IMR-90 (cell line): ENCODE measurements at regions not wholly inside any gene's neighbourhood (a gene's known extent, or its start where the extent isn't known, plus 50 kb on each side); places are given as distances from the start of the nearest gene placed in this dataset.
"Not testable (repeated sequence)": the region's sequence is repeated elsewhere in the genome, so short reads cannot be mapped to it uniquely, and the experiment has no call there.

Experiments
- ATAC-seq: fragments of 200-7000 bp; cut with Tn5 transposase; 2 replicates; pipeline ENCODE4 v1.9.1; 2020; ENCODE audit warnings: low read depth, mild to moderate bottlenecking, moderate library complexity
- BruUV-seq: library from RNA; stranded (reverse); fragments of 400-500 nt; replicated peaks from 2 replicates; lab custom pipeline; 2021; lab: Mats Ljungman, UMichigan
- CTCF ChIA-PET: fragments of 300-600 bp; formaldehyde crosslinking; extraction: SDS; loops from one replicate; lab custom pipeline; 2021; ENCODE audit warnings: antibody characterized with exemption; lab: Yijun Ruan, JAX
- POLR2A ChIA-PET: fragments of 300-600 bp; sonication (Branson Sonifier 250); formaldehyde crosslinking; loops from one replicate; lab custom pipeline; 2022; ENCODE audit warnings: antibody characterized with exemption; ENCODE audit not compliant: unreplicated experiment; lab: Charles Lee
- DNase-seq: peaks from one replicate; pipeline ENCODE4 v3.0.0; 2013
- H2AFZ ChIP-seq: replicated peaks from 2 replicates; pipeline ENCODE3; 2013; ENCODE audit warnings: low read length, mild to moderate bottlenecking; ENCODE audit not compliant: poor library complexity
- H2AK5ac ChIP-seq: 2 replicates; pipeline ENCODE4 v1.6.1; 2013; ENCODE audit warnings: low read depth, low read length, inconsistent platforms
- H2AK9ac ChIP-seq: replicated peaks from 2 replicates; pipeline ENCODE3; 2013; ENCODE audit warnings: mild to moderate bottlenecking, low read depth, low read length, moderate library complexity; ENCODE audit not compliant: poor library complexity
- H2BK120ac ChIP-seq: 2 replicates; pipeline ENCODE4 v1.6.1; 2013; ENCODE audit warnings: low read depth, low read length, inconsistent platforms
- H2BK15ac ChIP-seq: 3 replicates; pipeline ENCODE4 v1.6.1; 2013; ENCODE audit warnings: low read depth, low read length, inconsistent platforms
- H2BK20ac ChIP-seq: 2 replicates; pipeline ENCODE4 v1.6.1; 2013; ENCODE audit warnings: low read depth, mild to moderate bottlenecking, inconsistent platforms, low read length, moderate library complexity
- H2BK5ac ChIP-seq: 2 replicates; pipeline ENCODE4 v1.6.1; 2013; ENCODE audit warnings: mild to moderate bottlenecking, low read depth, low read length, inconsistent platforms; ENCODE audit not compliant: poor library complexity, severe bottlenecking
- H3K14ac ChIP-seq: replicated peaks from 2 replicates; pipeline ENCODE4 v1.6.1; 2013; ENCODE audit warnings: low read depth, low read length, inconsistent platforms
- H3K18ac ChIP-seq: 2 replicates; pipeline ENCODE4 v1.6.1; 2013; ENCODE audit warnings: low read depth, low read length, control low read depth
- H3K23ac ChIP-seq: 2 replicates; pipeline ENCODE4 v1.6.1; 2013; ENCODE audit warnings: low read depth, low read length, inconsistent platforms
- H3K27ac ChIP-seq: 2 replicates; pipeline ENCODE4 v1.5.1; 2013; ENCODE audit warnings: mild to moderate bottlenecking, control low read depth, low read length; ENCODE audit not compliant: insufficient read depth
- H3K27me3 ChIP-seq: 2 replicates; pipeline ENCODE4 v1.6.1; 2013; ENCODE audit warnings: low read length; ENCODE audit not compliant: control insufficient read depth, insufficient read depth
- H3K36me3 ChIP-seq: 2 replicates; pipeline ENCODE4 v1.6.1; 2013; ENCODE audit warnings: low read length, mixed read lengths; ENCODE audit not compliant: control insufficient read depth, insufficient read depth
- H3K4ac ChIP-seq: 2 replicates; pipeline ENCODE4 v1.6.1; 2013; ENCODE audit warnings: low read depth, low read length, inconsistent platforms
- H3K4me1 ChIP-seq: 2 replicates; pipeline ENCODE4 v1.6.1; 2013; ENCODE audit warnings: low read length, mixed read lengths; ENCODE audit not compliant: control insufficient read depth, insufficient read depth
- H3K4me2 ChIP-seq: 2 replicates; pipeline ENCODE4 v1.6.1; 2013; ENCODE audit warnings: low read depth, mild to moderate bottlenecking, control low read depth, low read length, moderate library complexity
- H3K4me3 ChIP-seq: 2 replicates; pipeline ENCODE4 v1.5.1; 2013; ENCODE audit warnings: low read depth, mild to moderate bottlenecking, control low read depth, low read length, moderate library complexity; ENCODE audit not compliant: insufficient read depth
- H3K56ac ChIP-seq: 2 replicates; pipeline ENCODE4 v1.6.1; 2013; ENCODE audit warnings: low read length, inconsistent platforms; ENCODE audit not compliant: insufficient read depth; ENCODE audit errors: extremely low read depth
- H3K79me1 ChIP-seq, 2 experiments: 2 replicates each; pipeline ENCODE4 v1.6.1; 2013; ENCODE audit warnings: low read length in 2 of 2, inconsistent platforms in 1 of 2, low read depth in 1 of 2
- H3K9ac ChIP-seq: 2 replicates; pipeline ENCODE4 v1.6.1; 2013; ENCODE audit warnings: low read depth, low read length, control low read depth
- H3K9me1 ChIP-seq: 2 replicates; pipeline ENCODE4 v1.6.1; 2013; ENCODE audit warnings: low read length, inconsistent platforms; ENCODE audit not compliant: insufficient read depth
- H3K9me3 ChIP-seq: 2 replicates; pipeline ENCODE4 v1.6.1; 2013; ENCODE audit warnings: low read length; ENCODE audit not compliant: control insufficient read depth, insufficient read depth
- H4K20me1 ChIP-seq: 2 replicates; pipeline ENCODE4 v1.6.1; 2013; ENCODE audit warnings: low read length, inconsistent platforms; ENCODE audit not compliant: insufficient read depth
- H4K5ac ChIP-seq: 2 replicates; pipeline ENCODE4 v1.6.1; 2013; ENCODE audit warnings: mild to moderate bottlenecking, low read depth, low read length, control low read depth
- H4K8ac ChIP-seq, 2 experiments: 2 replicates each; pipeline ENCODE4 v1.6.1; 2013; ENCODE audit warnings: low read depth in 2 of 2, low read length in 2 of 2, control low read depth in 1 of 2, inconsistent platforms in 1 of 2
- H4K91ac ChIP-seq: 2 replicates; pipeline ENCODE4 v1.6.1; 2013; ENCODE audit warnings: low read depth, low read length, inconsistent platforms; ENCODE audit not compliant: insufficient read depth
- WGBS, 2 experiments: methylation state at CpG; one replicate each; pipeline versions ENCODE4 v1.1.5 to v1.1.7; 2013; ENCODE audit warnings: missing lambda C conversion rate in 2 of 2; ENCODE audit not compliant: insufficient read length in 1 of 2; ENCODE audit errors: extremely low coverage in 2 of 2; 5-methylcytosine and 5-hydroxymethylcytosine counted together
- dilution Hi-C: fragments of 300-500 bp; cut with HindIII; formaldehyde crosslinking; loops from one replicate; pipeline ENCODE4 v1.14.3; 2018; ENCODE audit warnings: low sequenced_read_pairs; ENCODE audit not compliant: unreplicated experiment
- in situ Hi-C: fragments of 300-500 bp; cut with MboI; formaldehyde crosslinking; loops from 3 replicates; pipeline ENCODE4 v1.14.3; 2019; ENCODE audit warnings: low sequenced_read_pairs, inconsistent platforms, mixed read lengths
- intact Hi-C: fragments of 100-400 bp; cut with micrococcal nuclease; formaldehyde crosslinking; loops from 2 replicates; pipeline ENCODE4 v1.10.0; 2022

- H3K4me2 ChIP-seq, dilution Hi-C loops, H2AK5ac ChIP-seq, H3K9me3 ChIP-seq, H4K20me1 ChIP-seq, H2BK20ac ChIP-seq, intact Hi-C loops, H3K14ac ChIP-seq, H3K9ac ChIP-seq, H3K79me1 ChIP-seq, H3K56ac ChIP-seq, H2BK5ac ChIP-seq, H3K18ac ChIP-seq, H2BK15ac ChIP-seq, H4K5ac ChIP-seq, H2BK120ac ChIP-seq, H3K23ac ChIP-seq, H3K4ac ChIP-seq, in situ Hi-C loops, H3K4me3 ChIP-seq, H3K4me1 ChIP-seq, DNase-seq, ATAC-seq, CTCF ChIA-PET, H3K27ac ChIP-seq, H3K9me1 ChIP-seq, BruUV-seq, H2AK9ac ChIP-seq, H4K8ac ChIP-seq, H3K27me3 ChIP-seq, H4K91ac ChIP-seq, POLR2A ChIA-PET, H2AFZ ChIP-seq, H3K36me3 ChIP-seq: not testable (repeated sequence)
- WGBS, 2 experiments = no CpG with 5 or more reads among the region's 5 CpGs
Observed at GRCh38 chr11:3467599-3467998, 88.7 kb upstream of the ZNF195 start.

- H3K9me1 ChIP-seq, H3K9me3 ChIP-seq, H3K4me1 ChIP-seq, H2BK15ac ChIP-seq, H3K79me1 ChIP-seq, CTCF ChIA-PET, H2AFZ ChIP-seq, H3K56ac ChIP-seq, ATAC-seq, in situ Hi-C loops, H3K4me3 ChIP-seq, DNase-seq, H2AK9ac ChIP-seq, H4K8ac ChIP-seq, H2AK5ac ChIP-seq, H3K27me3 ChIP-seq, BruUV-seq, H3K14ac ChIP-seq, H3K36me3 ChIP-seq, H2BK20ac ChIP-seq, H2BK120ac ChIP-seq, POLR2A ChIA-PET, H3K4me2 ChIP-seq, dilution Hi-C loops, H3K4ac ChIP-seq, H3K27ac ChIP-seq, H4K5ac ChIP-seq, H3K18ac ChIP-seq, H4K91ac ChIP-seq, H3K9ac ChIP-seq, H3K23ac ChIP-seq, H4K20me1 ChIP-seq, H2BK5ac ChIP-seq: not testable (repeated sequence)
- intact Hi-C loops = loop anchor here (10.0 kb wide), 1 partner anchor 399 kb away; the partner anchor contains the start of gene STIM1
- 85% methylated on average over 5 of the region's 10 CpGs; no CpG with 5 or more reads in 1 of the 2 experiments for WGBS, 2 experiments
Observed at GRCh38 chr11:3455666-3456065, 76.7 kb upstream of the ZNF195 start.
